Activated CD8-positive, alpha-beta memory T cell treated with anti-CD3 and anti-CD28 coated beads, Interleukin-2, amount 50 U/mL, for 4 hours (primary cell): ENCODE measurements at regions not wholly inside any gene's neighbourhood (a gene's known extent, or its start where the extent isn't known, plus 50 kb on each side); places are given as distances from the start of the nearest gene placed in this dataset.
"Not testable (repeated sequence)": the region's sequence is repeated elsewhere in the genome, so short reads cannot be mapped to it uniquely, and the experiment has no call there.

Source experiments
- DNase-seq: peaks from one replicate; pipeline ENCODE4 v3.0.0-alpha.2; 2020

DNA sequence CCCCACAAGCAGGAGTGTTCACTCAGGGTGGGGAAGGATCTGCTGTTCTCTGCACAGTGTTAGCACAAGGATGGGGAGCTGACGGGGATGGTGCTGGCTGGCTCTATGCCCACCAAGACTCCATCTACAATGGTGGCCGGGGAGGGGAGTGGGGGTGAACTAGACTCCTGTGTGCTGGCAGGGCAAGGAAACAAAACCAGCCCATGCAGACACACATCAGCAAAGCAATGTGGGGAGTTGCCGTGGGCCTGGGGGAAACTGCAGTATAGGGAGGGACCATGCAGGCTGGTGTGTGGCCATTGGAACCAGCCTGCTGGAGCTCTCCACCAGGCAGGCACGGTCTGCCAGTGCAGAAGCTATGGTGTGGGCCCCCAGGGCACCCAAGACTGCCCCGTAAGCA, 195.1 kb downstream of the PWWP3B start:
- DNase-seq, result no peak

DNA sequence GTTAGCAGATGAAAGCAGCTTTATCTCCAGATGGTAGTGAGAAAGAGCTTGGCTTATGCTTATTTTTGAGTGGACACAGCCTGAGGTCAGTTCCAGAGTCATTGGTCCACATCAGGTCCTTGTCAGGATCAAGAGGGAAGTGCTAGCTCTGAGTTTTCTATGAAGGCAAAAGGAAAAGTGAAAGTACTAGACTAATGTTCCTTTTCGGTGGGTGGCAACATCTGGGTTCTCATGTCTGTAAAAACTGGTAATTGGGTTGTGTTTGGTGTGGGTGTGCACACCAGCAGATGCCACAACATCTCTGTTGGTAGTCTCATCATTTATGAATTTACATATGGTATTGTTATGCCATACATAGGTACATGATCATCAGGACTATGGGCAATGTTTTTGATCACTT, 210.5 kb downstream of the PWWP3B start:
- no peak for DNase-seq

DNA sequence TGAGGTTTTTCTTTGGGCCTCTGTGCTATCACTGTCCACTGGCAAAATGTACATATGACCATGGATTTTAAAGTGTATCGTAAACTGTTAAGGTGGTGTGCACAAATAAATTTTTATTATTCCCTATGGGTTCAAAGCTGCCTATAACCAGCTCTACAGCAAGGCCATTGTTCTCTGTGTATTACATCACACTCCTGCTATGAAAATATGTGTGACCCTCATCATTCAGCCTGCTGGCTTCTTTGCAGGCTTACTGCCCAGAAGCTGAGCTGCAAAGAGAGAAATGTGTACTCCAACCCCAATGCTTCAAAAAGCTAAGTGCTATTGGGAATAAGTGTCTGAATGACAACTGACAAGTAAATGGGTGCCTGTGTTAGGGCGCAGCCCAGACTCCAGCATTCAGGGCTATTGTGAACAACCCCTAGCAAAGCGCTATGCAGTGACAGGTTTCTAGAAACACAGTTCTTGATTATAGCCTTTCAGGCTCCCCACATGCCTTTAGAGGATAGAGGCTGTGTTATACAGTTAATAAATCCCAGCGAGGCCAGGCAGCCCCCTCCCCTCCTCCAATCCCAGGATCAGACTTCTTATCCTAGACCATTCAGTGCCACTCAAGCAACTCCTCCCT, 220.4 kb upstream of the RADX start:
- DNase-seq, result no peak

GRCh38 chrX:106392346-106392745, 219.4 kb upstream of the RADX start:
- no peak for DNase-seq

- no peak for DNase-seq
These were observed 213.8 kb upstream of the RADX start for GRCh38 chrX:106397788-106398538.

DNA sequence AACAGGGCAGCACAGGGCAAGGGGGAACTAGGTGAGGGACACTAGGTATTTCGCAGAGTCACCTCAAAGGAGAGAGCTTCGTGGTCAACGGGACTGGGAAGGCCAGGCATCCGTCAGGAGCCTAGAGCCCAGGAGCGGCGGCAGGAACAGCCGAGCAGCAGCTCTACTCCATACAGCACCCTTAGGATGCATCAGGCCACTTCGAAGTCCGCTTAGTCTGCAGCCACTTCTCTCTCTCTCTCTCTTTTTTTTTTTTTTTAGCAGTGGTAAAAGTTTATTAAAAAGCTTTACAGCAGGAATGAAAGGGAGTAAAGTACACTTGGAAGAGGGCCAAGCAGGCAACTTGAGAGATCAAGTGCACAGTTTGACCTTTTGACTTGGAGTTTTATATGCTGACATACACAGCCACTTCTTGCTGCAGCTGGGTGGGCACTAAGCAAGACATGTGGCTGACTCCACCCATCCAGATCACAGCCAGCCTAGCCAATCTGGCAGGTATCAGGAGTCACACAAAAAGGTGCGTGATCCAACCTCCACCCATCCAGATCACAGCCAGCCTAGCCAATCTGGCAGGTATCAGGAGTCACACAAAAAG, 209.7 kb upstream of the RADX start:
- no peak for DNase-seq

GRCh38 chrX:106404512-106404911, 207.3 kb upstream of the RADX start:
- DNase-seq, result no peak

GRCh38 chrX:106415276-106415895, 196.4 kb upstream of the RADX start:
- DNase-seq, result no peak

DNA sequence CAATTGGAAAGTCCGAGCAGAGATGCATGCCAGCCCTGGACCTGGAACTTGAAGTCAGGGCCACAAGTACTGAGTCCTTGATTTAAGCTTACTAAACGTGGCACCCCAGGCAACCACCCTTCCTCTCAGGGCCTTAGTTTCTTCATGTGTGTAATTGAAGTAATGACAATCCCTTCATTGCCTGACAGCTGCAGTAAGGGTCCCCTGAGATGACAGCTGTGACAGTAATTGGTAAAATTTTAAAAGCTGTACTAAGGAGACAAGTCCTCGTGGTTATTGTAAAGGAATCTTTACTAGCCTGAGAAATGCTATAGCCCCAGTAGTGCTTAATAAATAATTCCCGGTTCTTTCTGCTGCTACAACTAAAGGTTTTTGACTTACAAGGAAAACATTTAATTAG, 175.1 kb upstream of the RADX start:
- DNase-seq, result no peak

- DNase-seq, result no peak
These were observed 174.4 kb upstream of the RADX start for GRCh38 chrX:106437407-106437806.

DNA sequence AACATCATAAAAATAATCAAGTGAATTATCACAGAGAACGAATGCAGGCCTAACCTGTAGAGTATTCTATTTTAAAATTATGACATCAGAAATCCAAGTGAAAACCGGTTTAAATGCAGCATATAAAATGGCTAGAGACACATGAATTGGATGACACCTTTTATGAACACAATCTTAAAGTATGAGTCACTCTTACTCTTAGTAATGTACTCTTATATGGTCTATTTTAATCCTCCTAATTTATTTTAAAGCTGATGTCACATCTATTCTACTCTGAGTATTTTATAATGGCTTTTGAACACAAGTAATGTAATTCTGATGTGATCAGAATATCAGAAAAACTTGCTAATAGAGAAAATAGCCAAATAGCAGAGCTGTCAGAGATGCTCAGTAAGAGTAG, 161.4 kb upstream of the RADX start:
- DNase-seq, result no peak

- DNase-seq, result no peak
These were observed 159.8 kb upstream of the RADX start for GRCh38 chrX:106451933-106452332.

GRCh38 chrX:106454991-106455390, 156.8 kb upstream of the RADX start:
- no peak for DNase-seq

DNA sequence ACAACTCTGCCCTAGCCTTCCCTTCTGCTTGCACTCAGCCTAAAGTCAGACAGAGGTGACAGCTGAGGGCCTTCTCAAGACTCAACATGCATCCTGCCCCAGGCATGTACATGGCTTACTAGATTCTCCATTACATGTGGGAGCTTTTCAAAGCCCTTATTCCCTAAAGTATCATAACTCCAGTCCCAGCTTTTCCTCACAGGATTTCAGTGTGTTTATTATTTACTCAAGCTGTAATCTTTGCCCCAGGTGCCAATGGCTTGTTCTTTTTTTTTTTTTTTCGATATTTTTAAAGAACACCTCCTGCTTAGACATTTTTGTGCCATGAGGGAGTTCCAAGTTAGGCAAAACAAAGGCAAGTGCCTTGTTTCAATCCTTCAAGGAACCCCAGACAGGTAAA, 154.0 kb upstream of the RADX start:
- DNase-seq, result no peak

GRCh38 chrX:106467422-106467821, 144.4 kb upstream of the RADX start:
- no peak for DNase-seq

DNA sequence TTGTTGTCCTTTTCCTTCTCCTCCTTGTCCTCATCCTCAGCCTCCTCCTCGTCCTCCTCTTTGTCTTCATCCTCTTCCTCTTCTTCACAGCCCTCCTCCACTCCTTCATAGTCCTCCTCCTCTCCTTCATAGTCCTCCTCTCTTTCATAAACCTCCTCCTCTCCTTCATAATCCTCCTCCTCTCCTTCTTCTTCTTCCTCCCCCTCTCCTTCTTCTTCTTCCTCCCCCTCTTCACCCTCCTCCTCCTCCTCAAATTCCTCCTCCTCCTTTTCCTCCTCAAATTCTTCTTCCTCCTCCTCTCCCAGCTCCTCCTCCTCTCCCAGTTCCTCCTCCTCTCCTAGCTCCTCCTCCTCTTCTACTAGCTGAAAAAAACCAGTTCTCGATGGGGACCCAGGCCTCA, 143.8 kb upstream of the RADX start:
- no peak for DNase-seq

GRCh38 chrX:106468433-106468832, 143.3 kb upstream of the RADX start:
- no peak for DNase-seq

DNA sequence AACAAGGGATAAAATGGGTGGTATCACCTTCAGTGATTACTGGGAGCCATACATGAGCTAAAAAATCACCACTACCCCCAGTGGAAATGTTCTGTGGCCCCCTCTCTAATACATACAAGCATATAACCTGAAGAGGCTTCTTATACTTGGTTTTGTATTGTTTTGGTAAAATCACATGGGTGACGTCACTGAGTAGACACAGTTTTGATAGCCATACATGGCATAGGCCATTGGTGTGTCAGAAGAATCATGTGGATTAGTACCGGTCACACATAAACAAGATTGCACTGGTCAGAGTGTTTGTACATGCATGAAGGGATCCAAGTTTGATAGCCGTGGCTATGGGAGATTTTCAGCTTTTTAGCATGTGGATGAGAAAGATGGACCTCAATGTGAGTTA, 131.9 kb upstream of the RADX start:
- DNase-seq, result no peak

DNA sequence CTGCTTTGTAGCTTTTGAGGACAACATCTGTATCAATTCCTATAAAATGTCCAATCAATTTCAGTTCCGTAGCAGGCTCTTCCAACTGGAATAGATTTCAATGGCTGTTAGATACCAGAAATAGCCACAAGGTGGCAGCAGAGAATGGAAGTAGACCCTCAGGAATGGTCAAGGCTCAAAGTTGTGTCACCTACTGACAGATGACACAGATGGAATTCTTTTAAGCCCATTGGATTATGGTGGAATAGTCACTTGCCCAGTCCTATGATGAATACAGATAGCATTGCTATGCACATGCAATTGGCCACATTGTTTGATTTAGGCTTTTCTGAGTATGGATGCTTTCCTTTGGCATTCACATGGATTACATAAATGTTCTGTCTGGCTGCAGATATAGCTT, 130.4 kb upstream of the RADX start:
- peak; percentile 30 for DNase-seq

- no peak for DNase-seq
These were observed 127.5 kb upstream of the RADX start for GRCh38 chrX:106484233-106484632.

DNA sequence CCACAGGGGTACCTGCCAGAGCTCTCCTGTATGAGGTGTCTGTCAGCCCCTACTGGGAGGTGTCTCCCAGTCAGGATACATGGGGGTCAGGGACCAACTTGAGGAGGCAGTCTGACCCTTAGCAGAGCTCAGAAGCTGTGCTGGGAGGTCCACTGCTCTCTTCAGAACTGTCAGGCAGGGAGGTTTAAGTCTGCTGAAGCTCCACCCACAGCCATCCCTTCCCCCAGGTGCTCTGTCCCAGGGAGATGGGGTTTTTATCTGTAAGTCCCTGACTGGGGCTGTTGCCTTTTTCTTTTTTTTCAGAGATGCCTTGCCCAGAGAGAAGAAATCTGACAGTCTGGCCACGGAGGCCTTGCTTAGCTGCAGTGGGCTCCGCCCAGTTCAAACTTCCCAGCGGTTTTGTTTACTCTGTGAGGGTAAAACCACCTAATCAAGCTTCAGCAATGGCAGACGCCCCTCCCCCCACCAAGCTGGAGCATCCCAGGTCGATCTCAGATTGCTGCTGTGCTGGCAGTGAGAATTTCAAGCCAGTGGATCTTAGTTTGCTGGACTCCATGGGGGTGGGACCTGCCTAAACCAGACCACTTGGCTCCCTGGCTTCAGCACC, 118.5 kb upstream of the RADX start:
- not testable (repeated sequence) for DNase-seq

DNA sequence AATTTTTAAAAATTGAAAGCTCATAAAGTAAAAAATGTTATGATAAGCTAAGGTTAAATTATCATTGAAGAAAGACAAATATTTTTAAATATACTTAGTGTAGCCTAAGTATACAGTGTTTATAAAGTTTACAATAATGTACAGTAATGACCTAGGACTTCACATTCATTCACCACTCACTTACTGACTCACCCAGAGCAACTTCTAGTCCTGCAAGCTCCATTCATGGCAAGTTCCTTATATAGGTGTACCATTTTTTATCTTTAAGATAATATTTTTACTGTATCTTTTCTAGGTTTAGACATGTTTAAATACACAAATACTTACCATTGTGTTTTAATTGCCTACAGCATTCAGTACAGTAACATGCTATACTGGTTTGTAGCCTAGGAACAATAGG, 112.3 kb upstream of the RADX start:
- no peak for DNase-seq

DNA sequence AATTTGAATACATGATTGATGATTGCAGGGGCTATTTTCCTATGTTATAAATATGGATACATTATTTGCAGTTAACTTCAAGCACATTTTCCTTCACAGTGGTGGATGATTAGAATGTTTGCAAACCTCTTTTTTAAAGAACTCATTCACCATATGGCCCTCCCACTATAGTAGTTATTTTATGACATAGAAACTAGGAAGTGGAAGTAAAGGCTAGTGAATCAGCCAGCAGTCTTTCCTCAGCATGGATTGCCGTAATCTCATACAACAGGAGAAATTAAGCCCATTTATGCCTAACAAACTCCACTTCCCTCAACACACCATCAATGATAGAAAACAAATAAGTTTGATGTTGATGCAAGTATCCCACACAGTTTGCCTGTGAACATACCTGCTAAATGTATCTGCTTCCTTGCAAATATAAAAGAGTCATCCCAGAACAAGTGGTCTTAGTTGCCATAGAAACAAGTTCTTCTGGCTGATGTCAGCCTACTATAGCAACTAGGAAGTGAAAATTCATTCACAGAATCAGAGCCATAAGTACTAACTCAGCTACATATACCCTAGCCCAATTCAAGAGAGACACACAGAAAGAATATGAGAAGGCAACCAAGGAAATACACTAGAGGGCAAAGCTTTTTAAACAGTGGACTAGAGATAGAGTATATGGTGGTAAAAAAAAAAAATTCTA, 100.9 kb upstream of the RADX start:
- DNase-seq, result no peak
